Thyroid gland (tissue), 4 donors: ENCODE measurements at regions not wholly inside any gene's neighbourhood (a gene's known extent, or its start where the extent isn't known, plus 50 kb on each side); places are given as distances from the start of the nearest gene placed in this dataset.

Experiments
- POLR2A ChIP-seq, 2 donors: fragments of 450-650 bp; IDR thresholded peaks; one replicate each; pipeline ENCODE4 v1.6.1; 2017; ENCODE audit warnings: antibody characterized with exemption in 2 of 2, mild to moderate bottlenecking in 2 of 2, moderate library complexity in 1 of 2
- TF ChIP-seq, protein P1 (sequence below), 6 experiments: fragments of 200-600 bp in 3 of 6; fragments of 450-650 bp in 3 of 6; sonication (generic) in 3 of 6; IDR thresholded peaks; one replicate each; pipeline ENCODE4 v1.5.1; 2016 to 2019; ENCODE audit warnings: antibody characterized with exemption in 6 of 6, mild to moderate bottlenecking in 2 of 6, inconsistent platforms in 1 of 6, moderate library complexity in 1 of 6

DNA sequence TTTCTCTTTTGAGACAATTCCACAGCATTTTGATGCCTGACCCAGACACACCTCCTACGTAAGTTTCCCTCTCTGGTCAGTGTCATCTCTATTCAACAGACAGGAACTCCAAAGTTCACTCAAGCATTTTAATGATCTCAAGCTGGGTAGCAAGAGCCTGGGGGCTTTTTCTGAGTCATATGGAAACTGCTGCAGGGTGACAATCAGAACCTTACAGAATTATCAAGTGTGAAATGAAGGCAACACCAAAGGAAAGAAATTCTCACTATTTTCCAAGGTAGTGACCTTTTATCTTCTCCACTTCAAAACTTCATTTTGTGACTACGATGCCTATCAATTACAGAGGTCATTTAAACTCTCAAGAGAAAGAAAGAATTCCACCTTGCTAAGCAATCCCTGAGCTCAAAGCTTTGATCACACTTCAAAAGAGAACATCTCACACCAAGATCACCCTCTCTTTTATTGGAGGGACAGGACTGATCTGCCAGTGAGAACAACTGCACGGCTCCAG, 229.0 kb upstream of the ZC3H12C start:
- TF ChIP-seq, protein P1, sequence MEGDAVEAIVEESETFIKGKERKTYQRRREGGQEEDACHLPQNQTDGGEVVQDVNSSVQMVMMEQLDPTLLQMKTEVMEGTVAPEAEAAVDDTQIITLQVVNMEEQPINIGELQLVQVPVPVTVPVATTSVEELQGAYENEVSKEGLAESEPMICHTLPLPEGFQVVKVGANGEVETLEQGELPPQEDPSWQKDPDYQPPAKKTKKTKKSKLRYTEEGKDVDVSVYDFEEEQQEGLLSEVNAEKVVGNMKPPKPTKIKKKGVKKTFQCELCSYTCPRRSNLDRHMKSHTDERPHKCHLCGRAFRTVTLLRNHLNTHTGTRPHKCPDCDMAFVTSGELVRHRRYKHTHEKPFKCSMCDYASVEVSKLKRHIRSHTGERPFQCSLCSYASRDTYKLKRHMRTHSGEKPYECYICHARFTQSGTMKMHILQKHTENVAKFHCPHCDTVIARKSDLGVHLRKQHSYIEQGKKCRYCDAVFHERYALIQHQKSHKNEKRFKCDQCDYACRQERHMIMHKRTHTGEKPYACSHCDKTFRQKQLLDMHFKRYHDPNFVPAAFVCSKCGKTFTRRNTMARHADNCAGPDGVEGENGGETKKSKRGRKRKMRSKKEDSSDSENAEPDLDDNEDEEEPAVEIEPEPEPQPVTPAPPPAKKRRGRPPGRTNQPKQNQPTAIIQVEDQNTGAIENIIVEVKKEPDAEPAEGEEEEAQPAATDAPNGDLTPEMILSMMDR (IDR thresholded peaks at IDR 0.05) = no peak
- no peak for TF ChIP-seq POLR2A (IDR thresholded peaks at IDR 0.05)
